Tibial nerve (tissue), 4 donors: ENCODE measurements at regions not wholly inside any gene's neighbourhood (a gene's known extent, or its start where the extent isn't known, plus 50 kb on each side); places are given as distances from the start of the nearest gene placed in this dataset.

Experiments
- CTCF ChIP-seq, 5 experiments: fragments of 200-600 bp in 3 of 5; fragments of 450-650 bp in 2 of 5; sonication (generic) in 3 of 5; IDR thresholded peaks; one replicate each; pipeline ENCODE4 v1.5.1; 2016 to 2019; ENCODE audit warnings: antibody characterized with exemption in 5 of 5, mild to moderate bottlenecking in 3 of 5, moderate library complexity in 2 of 5
- EP300 ChIP-seq, 2 donors: sonication (generic); formaldehyde crosslinking; IDR thresholded peaks; one replicate each; pipeline ENCODE4 v1.6.1; 2017; ENCODE audit warnings: antibody characterized with exemption in 2 of 2, mild to moderate bottlenecking in 1 of 2
- POLR2A ChIP-seq, 2 donors: fragments of 450-650 bp; IDR thresholded peaks; one replicate each; pipeline ENCODE4 v1.6.1; 2017; ENCODE audit warnings: antibody characterized with exemption in 2 of 2, mild to moderate bottlenecking in 2 of 2, moderate library complexity in 2 of 2

- TF ChIP-seq POLR2A (IDR thresholded peaks at IDR 0.05) (no peak), CTCF (IDR thresholded peaks at IDR 0.05) (no peak), EP300 (IDR thresholded peaks at IDR 0.05) (no peak)
These were observed 1031.8 kb upstream of the ZEB2 start for GRCh38 chr2:145551686-145552085.
